Progenitor cell of endocrine pancreas (in vitro differentiated cells): ENCODE measurements at regions not wholly inside any gene's neighbourhood (a gene's known extent, or its start where the extent isn't known, plus 50 kb on each side); places are given as distances from the start of the nearest gene placed in this dataset.

ENCODE experiments used
- DNase-seq: peaks from one replicate; pipeline ENCODE4 v3.0.0; 2021; ENCODE audit warnings: low spot score; ENCODE audit not compliant: unreplicated experiment
- H3K27ac Mint-ChIP-seq: 2 replicates; pipeline ENCODE4 v1.8.0; 2021; ENCODE audit warnings: mild to moderate bottlenecking, moderate library complexity, mixed read lengths
- H3K27me3 Mint-ChIP-seq: 2 replicates; pipeline ENCODE4 v1.8.0; 2021; ENCODE audit warnings: mixed read lengths
- H3K36me3 Mint-ChIP-seq: 2 replicates; pipeline ENCODE4 v1.8.0; 2022; ENCODE audit warnings: mixed read lengths; ENCODE audit not compliant: insufficient read depth
- H3K4me1 Mint-ChIP-seq: 2 replicates; pipeline ENCODE4 v1.8.0; 2021; ENCODE audit warnings: low read depth, mixed read lengths
- H3K4me3 Mint-ChIP-seq: 2 replicates; pipeline ENCODE4 v1.8.0; 2021; ENCODE audit warnings: low read depth, mild to moderate bottlenecking, moderate library complexity, mixed read lengths
- H3K9me3 Mint-ChIP-seq: 2 replicates; pipeline ENCODE4 v1.8.0; 2021; ENCODE audit warnings: low read depth, mixed read lengths
- TF ChIP-seq, protein P1 (sequence below): fragments of 200-600 bp; sonication (generic); IDR thresholded peaks from one replicate; pipeline ENCODE4 v1.5.0; 2021; ENCODE audit warnings: antibody characterized with exemption, mild to moderate bottlenecking; ENCODE audit not compliant: unreplicated experiment

DNA sequence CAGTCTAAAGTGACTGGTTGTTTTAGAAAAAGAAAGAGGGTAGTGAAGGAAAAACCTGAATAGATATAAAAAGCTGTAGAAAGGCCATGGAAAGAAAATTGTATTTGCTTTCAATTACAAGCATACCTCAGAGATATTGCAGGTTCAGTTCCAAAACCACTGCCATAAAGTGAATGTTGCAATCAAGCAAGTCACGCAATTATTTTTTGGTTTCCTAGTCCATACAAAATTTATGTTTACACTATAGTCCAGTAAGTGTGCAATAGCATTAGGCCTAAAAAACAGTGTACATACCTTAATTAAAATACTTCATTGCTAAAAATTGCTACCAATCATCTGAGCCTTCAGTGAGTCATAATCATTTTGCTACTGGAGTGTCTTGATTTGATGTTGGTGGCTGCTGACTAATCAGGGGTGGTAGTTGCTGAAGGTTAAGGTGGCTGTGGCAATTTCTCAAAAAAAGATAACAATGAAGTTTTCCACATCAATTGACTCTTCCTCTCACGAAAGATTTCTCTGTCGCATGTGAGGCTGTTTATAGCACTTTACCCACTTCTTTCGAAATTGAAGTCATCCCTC, 2003.8 kb upstream of the PIK3C3 start:
- DNase-seq, result no peak
- H3K4me3 Mint-ChIP-seq, result no peak overlapping the region
- H3K27me3 Mint-ChIP-seq, result no peaks in the 10 kb centered on the region
- H3K36me3 Mint-ChIP-seq, result no peaks in the 10 kb centered on the region
- H3K9me3 Mint-ChIP-seq, result no peaks in the 10 kb centered on the region
- no peak overlapping the region for H3K27ac Mint-ChIP-seq
- TF ChIP-seq, protein P1, sequence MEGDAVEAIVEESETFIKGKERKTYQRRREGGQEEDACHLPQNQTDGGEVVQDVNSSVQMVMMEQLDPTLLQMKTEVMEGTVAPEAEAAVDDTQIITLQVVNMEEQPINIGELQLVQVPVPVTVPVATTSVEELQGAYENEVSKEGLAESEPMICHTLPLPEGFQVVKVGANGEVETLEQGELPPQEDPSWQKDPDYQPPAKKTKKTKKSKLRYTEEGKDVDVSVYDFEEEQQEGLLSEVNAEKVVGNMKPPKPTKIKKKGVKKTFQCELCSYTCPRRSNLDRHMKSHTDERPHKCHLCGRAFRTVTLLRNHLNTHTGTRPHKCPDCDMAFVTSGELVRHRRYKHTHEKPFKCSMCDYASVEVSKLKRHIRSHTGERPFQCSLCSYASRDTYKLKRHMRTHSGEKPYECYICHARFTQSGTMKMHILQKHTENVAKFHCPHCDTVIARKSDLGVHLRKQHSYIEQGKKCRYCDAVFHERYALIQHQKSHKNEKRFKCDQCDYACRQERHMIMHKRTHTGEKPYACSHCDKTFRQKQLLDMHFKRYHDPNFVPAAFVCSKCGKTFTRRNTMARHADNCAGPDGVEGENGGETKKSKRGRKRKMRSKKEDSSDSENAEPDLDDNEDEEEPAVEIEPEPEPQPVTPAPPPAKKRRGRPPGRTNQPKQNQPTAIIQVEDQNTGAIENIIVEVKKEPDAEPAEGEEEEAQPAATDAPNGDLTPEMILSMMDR, result no peak
- H3K4me1 Mint-ChIP-seq, result peaks cover 16% of the 10 kb centered on the region

DNA sequence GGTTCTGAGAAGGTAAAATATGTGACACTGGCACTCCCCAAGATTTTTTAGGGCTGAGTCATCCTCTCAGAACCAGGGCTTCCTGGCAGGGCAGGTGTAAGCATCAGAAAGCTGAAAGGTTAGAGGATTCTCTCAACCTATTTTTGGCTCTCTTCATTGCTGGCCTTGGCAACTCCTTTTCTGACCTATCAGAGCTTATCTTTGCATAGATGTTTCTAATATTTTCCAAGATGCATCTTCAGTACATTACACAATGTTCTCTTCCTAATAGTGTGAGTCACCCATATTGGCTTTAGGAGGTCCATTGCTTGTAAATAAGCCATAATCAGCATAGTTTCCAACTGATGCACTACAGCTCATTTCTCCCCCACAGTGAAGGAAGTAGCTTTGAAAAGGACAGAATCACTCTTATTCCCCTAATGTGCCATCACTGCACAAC, 2008.4 kb upstream of the PIK3C3 start:
- H3K27ac Mint-ChIP-seq, result no peak overlapping the region
- TF ChIP-seq, protein P1, result no peak
- peaks cover 10% of the 10 kb centered on the region for H3K4me1 Mint-ChIP-seq
- no peaks in the 10 kb centered on the region for H3K36me3 Mint-ChIP-seq
- DNase-seq, result no peak
- no peak overlapping the region for H3K4me3 Mint-ChIP-seq
- no peaks in the 10 kb centered on the region for H3K27me3 Mint-ChIP-seq
- no peaks in the 10 kb centered on the region for H3K9me3 Mint-ChIP-seq

DNA sequence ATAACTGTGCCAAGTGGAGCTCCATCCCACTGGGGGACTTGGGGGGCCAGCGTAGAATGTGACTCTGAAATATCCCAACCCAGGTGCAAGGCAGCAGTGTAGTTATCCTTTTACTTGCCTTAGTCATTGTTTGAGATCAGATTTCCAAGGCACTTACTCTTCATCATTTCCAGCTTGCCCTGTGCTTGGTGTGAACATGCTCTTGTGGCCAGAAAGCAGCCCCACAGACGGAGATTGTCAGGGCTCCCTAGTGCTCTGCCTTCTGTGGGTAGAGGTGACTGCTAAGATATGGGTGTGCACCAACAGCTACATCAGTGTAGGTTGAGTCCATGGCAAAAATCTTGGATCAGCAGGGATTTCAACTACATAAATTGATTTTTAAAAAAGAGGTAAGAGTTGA, 2010.0 kb upstream of the PIK3C3 start:
- Mint-ChIP-seq H3K9me3 (no peaks in the 10 kb centered on the region), H3K4me1 (peaks cover 10% of the 10 kb centered on the region), H3K27ac (no peak overlapping the region), H3K27me3 (no peaks in the 10 kb centered on the region), H3K4me3 (no peak overlapping the region), H3K36me3 (no peaks in the 10 kb centered on the region)
- no peak for DNase-seq
- TF ChIP-seq, protein P1, result no peak

DNA sequence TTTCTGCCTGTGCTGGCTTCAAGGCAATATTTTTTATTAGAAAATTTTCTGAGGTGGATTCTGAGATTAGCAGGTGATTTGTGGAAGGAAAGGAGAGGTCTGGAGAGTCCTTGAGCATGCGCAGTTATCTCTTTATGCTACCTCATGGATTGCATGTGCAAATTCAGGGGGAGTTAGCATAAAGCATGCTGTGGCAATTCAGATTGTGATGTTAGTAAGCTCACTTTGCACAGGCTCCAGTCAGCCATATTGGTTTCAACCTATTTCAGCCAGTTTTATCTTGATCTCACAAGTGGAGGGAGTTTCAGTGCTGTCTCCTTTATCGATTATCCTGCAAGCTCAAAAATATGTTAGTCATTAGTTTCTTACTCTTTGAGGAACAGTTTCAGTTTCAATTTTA, 2012.3 kb upstream of the PIK3C3 start:
- Mint-ChIP-seq H3K4me3 (no peak overlapping the region), H3K27ac (no peak overlapping the region), H3K36me3 (no peaks in the 10 kb centered on the region), H3K9me3 (no peaks in the 10 kb centered on the region), H3K4me1 (peaks cover 3% of the 10 kb centered on the region), H3K27me3 (no peaks in the 10 kb centered on the region)
- TF ChIP-seq, protein P1, result no peak
- DNase-seq, result no peak

DNA sequence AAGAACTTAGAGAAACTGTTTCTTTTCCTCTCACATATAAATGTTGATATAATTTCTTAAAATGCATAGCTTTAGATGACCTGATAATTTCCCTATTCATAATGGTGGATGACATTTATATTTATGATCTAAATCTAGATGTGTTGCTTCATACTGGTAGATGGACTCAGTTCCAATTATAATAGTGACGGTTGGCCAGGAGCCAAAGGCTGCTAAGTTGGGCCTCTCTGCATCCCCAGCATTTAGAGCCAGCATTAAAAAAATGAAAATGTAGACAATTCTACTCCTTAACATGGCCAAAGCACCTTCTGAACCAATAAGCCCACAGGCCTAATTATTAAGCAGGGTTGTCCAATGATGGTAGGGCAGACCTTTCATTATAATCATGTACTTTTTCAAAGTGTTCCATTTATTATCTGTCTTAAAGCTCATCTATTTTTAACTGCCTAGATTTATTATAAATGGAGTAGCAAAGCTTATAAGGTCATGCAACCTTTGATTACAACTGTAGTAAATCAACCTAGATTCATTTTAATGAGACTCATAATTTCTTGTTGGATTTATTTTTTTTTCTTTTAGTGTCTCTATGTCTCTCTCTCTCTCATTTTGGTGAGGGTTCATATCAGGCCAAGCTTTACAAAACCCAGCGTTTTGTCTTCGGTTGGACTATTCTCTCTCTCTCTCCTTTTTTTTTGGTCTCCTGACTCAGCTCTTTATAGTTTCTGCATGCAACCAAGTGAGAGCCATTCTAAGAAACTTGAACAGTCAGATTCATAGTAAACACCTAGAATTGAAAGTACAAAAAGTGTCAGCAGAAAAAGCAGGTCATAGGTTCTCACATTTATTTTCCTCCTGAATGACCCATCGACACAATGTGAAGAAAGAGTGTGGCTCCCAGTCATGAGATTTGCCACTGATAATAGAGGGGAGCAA, 2016.1 kb upstream of the PIK3C3 start:
- Mint-ChIP-seq H3K27me3 (no peaks in the 10 kb centered on the region), H3K4me1 (no peaks in the 10 kb centered on the region), H3K9me3 (no peaks in the 10 kb centered on the region), H3K4me3 (no peak overlapping the region), H3K36me3 (no peaks in the 10 kb centered on the region), H3K27ac (no peak overlapping the region)
- TF ChIP-seq, protein P1, result no peak
- DNase-seq, result no peak
